PC-9 (cell line): ENCODE measurements at regions not wholly inside any gene's neighbourhood (a gene's known extent, or its start where the extent isn't known, plus 50 kb on each side); places are given as distances from the start of the nearest gene placed in this dataset.

Experiments
- BruUV-seq: library from RNA; stranded (reverse); fragments of 400-500 nt; replicated peaks from 2 replicates; lab custom pipeline; 2021; lab: Mats Ljungman, UMichigan
- CTCF ChIA-PET: fragments of 300-600 bp; sonication (Branson Sonifier 250); formaldehyde crosslinking; loops from one replicate; lab custom pipeline; 2022; ENCODE audit warnings: antibody characterized with exemption; lab: Charles Lee
- POLR2A ChIA-PET: fragments of 300-600 bp; sonication (Branson Sonifier 250); formaldehyde crosslinking; loops from one replicate; lab custom pipeline; 2022; ENCODE audit warnings: antibody characterized with exemption; ENCODE audit not compliant: unreplicated experiment; lab: Charles Lee
- DNase-seq, 2 experiments: peaks; one replicate each; pipeline versions ENCODE4 v3.0.0 to v3.0.0-alpha.2; 2015 to 2022; ENCODE audit warnings: mixed read lengths in 1 of 2
- H2AFZ ChIP-seq: fragments of 200-600 bp; sonication (generic); 2 replicates; pipeline ENCODE4 v1.8.1; 2017; ENCODE audit warnings: antibody characterized with exemption
- H3F3A ChIP-seq: fragments of 200-600 bp; sonication (generic); 2 replicates; pipeline ENCODE4 v1.8.1; 2017; ENCODE audit warnings: antibody characterized with exemption, mild to moderate bottlenecking, low read depth; ENCODE audit not compliant: insufficient read depth
- H3K27ac ChIP-seq: fragments of 200-600 bp; sonication (generic); 2 replicates; pipeline ENCODE4 v1.6.1; 2016; ENCODE audit warnings: mixed run types
- H3K27me3 ChIP-seq: fragments of 200-600 bp; sonication (generic); 2 replicates; pipeline ENCODE4 v1.6.1; 2016; ENCODE audit warnings: low read depth, mixed run types; ENCODE audit not compliant: insufficient read depth
- H3K36me3 ChIP-seq: fragments of 200-600 bp; sonication (generic); 2 replicates; pipeline ENCODE4 v1.6.1; 2016; ENCODE audit warnings: low read depth, mixed run types
- H3K4me1 ChIP-seq: fragments of 200-600 bp; sonication (generic); replicated peaks from 2 replicates; pipeline ENCODE4 v1.6.1; 2016; ENCODE audit warnings: mixed run types; ENCODE audit not compliant: insufficient read depth
- H3K4me2 ChIP-seq: fragments of 200-600 bp; sonication (generic); 2 replicates; pipeline ENCODE4 v1.6.1; 2017; ENCODE audit warnings: mixed run types
- H3K4me3 ChIP-seq: fragments of 200-600 bp; sonication (generic); 2 replicates; pipeline ENCODE4 v1.6.1; 2016; ENCODE audit warnings: mixed run types
- H3K79me2 ChIP-seq: fragments of 200-600 bp; sonication (generic); 2 replicates; pipeline ENCODE4 v1.6.1; 2017; ENCODE audit warnings: low read depth, mixed run types
- H3K9me2 ChIP-seq: fragments of 200-600 bp; sonication (generic); 2 replicates; pipeline ENCODE4 v1.8.1; 2017; ENCODE audit warnings: mild to moderate bottlenecking; ENCODE audit not compliant: insufficient read depth
- H3K9me3 ChIP-seq: fragments of 200-600 bp; sonication (generic); 2 replicates; pipeline ENCODE4 v1.8.1; 2016; ENCODE audit warnings: low read depth; ENCODE audit not compliant: insufficient read depth
- H4K20me1 ChIP-seq: fragments of 200-600 bp; sonication (generic); 2 replicates; pipeline ENCODE4 v1.8.1; 2017; ENCODE audit not compliant: insufficient read depth
- EZH2 ChIP-seq: fragments of 200-600 bp; sonication (generic); IDR thresholded peaks from 2 replicates; pipeline ENCODE4 v1.8.0; 2017; ENCODE audit warnings: antibody characterized with exemption, low read depth
- intact Hi-C: fragments of 100-400 bp; cut with micrococcal nuclease; formaldehyde crosslinking; loops from one replicate; pipeline ENCODE4 v1.10.0; 2022; ENCODE audit not compliant: unreplicated experiment
- TF ChIP-seq, protein P1 (sequence below): fragments of 200-600 bp; sonication (generic); conservative IDR thresholded peaks from 2 replicates; pipeline ENCODE4 v1.6.1; 2017; ENCODE audit warnings: mixed run types, antibody characterized with exemption, mild to moderate bottlenecking, moderate library complexity

DNA sequence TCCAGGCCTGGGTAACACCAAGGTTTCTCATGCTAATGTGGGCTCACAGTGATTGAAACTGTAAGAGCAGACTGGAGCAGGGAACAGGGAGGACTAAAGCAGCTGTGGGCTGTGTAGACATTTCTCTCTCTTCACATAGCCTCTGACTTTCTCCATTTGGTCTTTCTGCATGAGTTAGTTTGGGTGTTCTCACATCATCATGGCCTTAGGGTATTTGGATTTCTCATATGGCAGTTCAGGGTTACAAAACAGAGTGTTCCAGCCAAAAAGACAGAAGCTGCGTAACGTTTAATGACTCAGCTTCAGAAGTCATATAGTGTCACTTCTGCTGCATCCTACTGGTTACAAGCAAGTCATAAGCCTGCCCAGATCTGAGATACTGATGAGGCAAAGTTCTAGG is 52.0 kb upstream of the OSBPL8 start:
- H3K4me2 ChIP-seq: peak overlapping the region; percentile 31
- H3K9me3 ChIP-seq: no peaks in the 10 kb centered on the region
- H2AFZ ChIP-seq: no peak overlapping the region
- ChIA-PET POLR2A (no interaction called here), CTCF (no interaction called here)
- no peaks in the 10 kb centered on the region for H4K20me1 ChIP-seq
- no peak overlapping the region for H3K4me3 ChIP-seq
- H3K27ac ChIP-seq: no peak overlapping the region
- H3K9me2 ChIP-seq: no peaks in the 10 kb centered on the region
- intact Hi-C loops: no loop called here
- H3K27me3 ChIP-seq: no peaks in the 10 kb centered on the region
- no peaks in the 10 kb centered on the region for H3K79me2 ChIP-seq
- peaks cover 7% of the 10 kb centered on the region for H3K4me1 ChIP-seq
- no TSS peak for BruUV-seq
- peak; percentile 16 to 88 for DNase-seq
- H3K36me3 ChIP-seq: no peaks in the 10 kb centered on the region
- peaks cover 3% of the 10 kb centered on the region; the same call in 1 of the 2 replicates for H3F3A ChIP-seq
- TF ChIP-seq, protein P1, sequence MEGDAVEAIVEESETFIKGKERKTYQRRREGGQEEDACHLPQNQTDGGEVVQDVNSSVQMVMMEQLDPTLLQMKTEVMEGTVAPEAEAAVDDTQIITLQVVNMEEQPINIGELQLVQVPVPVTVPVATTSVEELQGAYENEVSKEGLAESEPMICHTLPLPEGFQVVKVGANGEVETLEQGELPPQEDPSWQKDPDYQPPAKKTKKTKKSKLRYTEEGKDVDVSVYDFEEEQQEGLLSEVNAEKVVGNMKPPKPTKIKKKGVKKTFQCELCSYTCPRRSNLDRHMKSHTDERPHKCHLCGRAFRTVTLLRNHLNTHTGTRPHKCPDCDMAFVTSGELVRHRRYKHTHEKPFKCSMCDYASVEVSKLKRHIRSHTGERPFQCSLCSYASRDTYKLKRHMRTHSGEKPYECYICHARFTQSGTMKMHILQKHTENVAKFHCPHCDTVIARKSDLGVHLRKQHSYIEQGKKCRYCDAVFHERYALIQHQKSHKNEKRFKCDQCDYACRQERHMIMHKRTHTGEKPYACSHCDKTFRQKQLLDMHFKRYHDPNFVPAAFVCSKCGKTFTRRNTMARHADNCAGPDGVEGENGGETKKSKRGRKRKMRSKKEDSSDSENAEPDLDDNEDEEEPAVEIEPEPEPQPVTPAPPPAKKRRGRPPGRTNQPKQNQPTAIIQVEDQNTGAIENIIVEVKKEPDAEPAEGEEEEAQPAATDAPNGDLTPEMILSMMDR: no peak
- no peak for TF ChIP-seq EZH2

DNA sequence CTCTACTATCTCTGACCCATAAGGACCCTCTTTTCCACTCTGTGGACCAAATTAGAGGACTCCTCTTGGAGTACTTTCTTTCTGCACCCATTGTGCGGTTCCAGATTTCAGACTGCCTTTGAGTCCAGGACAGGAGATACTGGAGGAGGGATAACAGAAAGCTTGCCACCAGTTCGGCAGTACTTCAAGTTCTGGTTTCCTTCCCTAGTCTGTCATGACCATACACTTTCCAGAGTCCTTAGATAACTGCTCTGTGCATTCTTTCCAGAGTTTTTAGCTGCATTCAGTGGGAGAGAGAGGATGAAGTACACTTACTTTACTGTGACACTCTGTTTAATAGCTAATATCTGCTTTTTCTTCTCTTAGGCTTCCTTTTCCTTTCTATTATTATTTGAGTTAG is 54.8 kb upstream of the OSBPL8 start:
- no peaks in the 10 kb centered on the region for H4K20me1 ChIP-seq
- H3K4me3 ChIP-seq: no peak overlapping the region
- H3F3A ChIP-seq: peaks cover 3% of the 10 kb centered on the region; the same call in 1 of the 2 replicates
- H3K36me3 ChIP-seq: no peaks in the 10 kb centered on the region
- no peaks in the 10 kb centered on the region for H3K9me2 ChIP-seq
- no peaks in the 10 kb centered on the region for H3K27me3 ChIP-seq
- no peak overlapping the region for H3K27ac ChIP-seq
- no peaks in the 10 kb centered on the region for H3K79me2 ChIP-seq
- intact Hi-C loops: no loop called here
- no peak for TF ChIP-seq EZH2
- TF ChIP-seq, protein P1: no peak
- no peaks in the 10 kb centered on the region for H3K9me3 ChIP-seq
- POLR2A ChIA-PET: no interaction called here
- CTCF ChIA-PET: no interaction called here
- no peak for DNase-seq
- BruUV-seq: no TSS peak
- peaks cover 7% of the 10 kb centered on the region for H3K4me1 ChIP-seq
- no peak overlapping the region for H3K4me2 ChIP-seq
- H2AFZ ChIP-seq: no peak overlapping the region

DNA sequence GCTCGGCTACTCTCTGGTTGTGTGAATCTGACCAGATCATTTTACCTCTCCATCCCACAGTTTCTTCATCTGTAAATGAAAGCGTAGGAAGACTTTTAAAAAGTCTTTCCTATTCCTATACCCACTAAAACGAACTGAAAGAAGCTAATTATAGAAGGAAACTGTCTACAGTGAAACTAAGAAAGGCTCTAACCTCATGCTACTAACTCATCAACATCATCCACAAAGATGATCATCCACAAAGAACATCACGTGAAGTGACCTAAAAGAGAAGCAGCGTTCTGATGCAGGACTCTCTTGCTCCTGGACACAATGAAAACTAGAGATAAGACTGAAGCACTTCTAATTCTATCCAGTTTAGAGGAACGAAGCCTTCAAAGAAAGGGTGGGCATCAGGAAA is 58.5 kb upstream of the OSBPL8 start:
- no peak overlapping the region for H2AFZ ChIP-seq
- POLR2A ChIA-PET: no interaction called here
- H3K4me2 ChIP-seq: no peak overlapping the region
- intact Hi-C loops: no loop called here
- no peaks in the 10 kb centered on the region for H3K36me3 ChIP-seq
- H3F3A ChIP-seq: no peaks in the 10 kb centered on the region
- no peak for TF ChIP-seq EZH2
- TF ChIP-seq, protein P1: no peak
- H4K20me1 ChIP-seq: no peaks in the 10 kb centered on the region
- no peak overlapping the region for H3K4me3 ChIP-seq
- H3K79me2 ChIP-seq: no peaks in the 10 kb centered on the region
- no peaks in the 10 kb centered on the region for H3K9me2 ChIP-seq
- H3K4me1 ChIP-seq: peaks cover 6% of the 10 kb centered on the region; the same call in 1 of the 2 replicates
- no peaks in the 10 kb centered on the region for H3K9me3 ChIP-seq
- no peak for DNase-seq
- H3K27me3 ChIP-seq: no peaks in the 10 kb centered on the region
- no peak overlapping the region for H3K27ac ChIP-seq
- no TSS peak for BruUV-seq
- CTCF ChIA-PET: no interaction called here
